H1 (cell line): ENCODE measurements at regions not wholly inside any gene's neighbourhood (a gene's known extent, or its start where the extent isn't known, plus 50 kb on each side); places are given as distances from the start of the nearest gene placed in this dataset.

Experiments used
- CTCF ChIA-PET: fragments of 300-600 bp; sonication (Branson Sonifier 250); formaldehyde crosslinking; loops from one replicate; lab custom pipeline; 2021; ENCODE audit not compliant: partially characterized antibody; lab: Charles Lee
- POLR2A ChIA-PET: fragments of 300-600 bp; sonication (Branson Sonifier 250); formaldehyde crosslinking; loops from one replicate; lab custom pipeline; 2021; ENCODE audit warnings: inconsistent platforms; ENCODE audit not compliant: partially characterized antibody; lab: Charles Lee
- DNase-seq, 2 experiments: peaks; one replicate each; pipeline versions ENCODE4 v3.0.0 to v3.0.0-alpha.2; 2010 to 2022; ENCODE audit warnings: low spot score in 2 of 2, low read depth in 1 of 2, mixed read lengths in 1 of 2
- FAIRE-seq: peaks from 2 replicates; lab custom pipeline; 2011; peaks lifted over from hg19 to GRCh38; lab: Jason Lieb, UNC
- H2AFZ ChIP-seq: 2 replicates; pipeline ENCODE4 v1.8.1; 2012; ENCODE audit warnings: low read length, inconsistent platforms
- H2AK5ac ChIP-seq: 2 replicates; pipeline ENCODE4 v1.6.1; 2013; ENCODE audit warnings: low read depth, low read length
- H2BK120ac ChIP-seq: replicated peaks from 2 replicates; pipeline ENCODE3; 2013; ENCODE audit warnings: low read depth, low read length, inconsistent platforms
- H2BK12ac ChIP-seq: 2 replicates; pipeline ENCODE4 v1.6.1; 2013; ENCODE audit warnings: low read depth, low read length
- H2BK15ac ChIP-seq: 2 replicates; pipeline ENCODE4 v1.6.1; 2013; ENCODE audit warnings: low read length
- H2BK20ac ChIP-seq: 2 replicates; pipeline ENCODE4 v1.6.1; 2013; ENCODE audit warnings: low read length
- H2BK5ac ChIP-seq: 2 replicates; pipeline ENCODE4 v1.6.1; 2013; ENCODE audit warnings: low read depth, low read length
- H3K14ac ChIP-seq: 2 replicates; pipeline ENCODE4 v1.6.1; 2013; ENCODE audit warnings: inconsistent platforms; ENCODE audit not compliant: insufficient read length
- H3K18ac ChIP-seq: 2 replicates; pipeline ENCODE4 v1.6.1; 2013; ENCODE audit warnings: low read length; ENCODE audit errors: extremely low read depth
- H3K23ac ChIP-seq: 2 replicates; pipeline ENCODE4 v1.6.1; 2013; ENCODE audit warnings: inconsistent platforms; ENCODE audit not compliant: insufficient read length
- H3K23me2 ChIP-seq: 2 replicates; pipeline ENCODE4 v1.6.1; 2013; ENCODE audit warnings: low read depth, low read length
- H3K27ac ChIP-seq: 2 replicates; pipeline ENCODE4 v1.6.1; 2011; ENCODE audit warnings: low read depth, low read length, inconsistent platforms
- H3K27me3 ChIP-seq, 4 experiments: replicated peaks in 1 of 4; 1 replicate in 1 of 4; 2 replicates in 3 of 4; pipeline versions ENCODE4 v1.6.1 to v1.8.1; 2011 to 2013; ENCODE audit warnings: low read length in 3 of 4, mild to moderate bottlenecking in 3 of 4, inconsistent platforms in 2 of 4, mixed read lengths in 2 of 4, moderate library complexity in 1 of 4; ENCODE audit not compliant: control insufficient read depth in 3 of 4, insufficient read depth in 3 of 4; ENCODE audit errors: extremely low read depth in 1 of 4
- H3K36me3 ChIP-seq, 4 experiments: 2 replicates each; pipeline versions ENCODE4 v1.6.1 to v1.8.1; 2011 to 2013; ENCODE audit warnings: mild to moderate bottlenecking in 4 of 4, low read length in 3 of 4, moderate library complexity in 2 of 4, control low read depth in 1 of 4, inconsistent platforms in 1 of 4; ENCODE audit not compliant: insufficient read depth in 4 of 4, control insufficient read depth in 2 of 4
- H3K4ac ChIP-seq: replicated peaks from 2 replicates; pipeline ENCODE3; 2013; ENCODE audit warnings: low read length, low read depth, mixed read lengths, inconsistent platforms; ENCODE audit not compliant: insufficient read length
- H3K4me1 ChIP-seq, 4 experiments: replicated peaks in 1 of 4; 1 replicate in 1 of 4; 2 replicates in 3 of 4; pipeline versions ENCODE4 v1.6.1 to v1.8.1; 2011 to 2013; ENCODE audit warnings: low read length in 3 of 4, inconsistent platforms in 2 of 4, mixed read lengths in 1 of 4; ENCODE audit not compliant: insufficient read depth in 4 of 4, control insufficient read depth in 3 of 4
- H3K4me2 ChIP-seq, 2 experiments: 2 replicates each; pipeline versions ENCODE4 v1.6.1 to v1.8.1; 2011 to 2013; ENCODE audit warnings: low read depth in 2 of 2, low read length in 2 of 2, control low read depth in 1 of 2, inconsistent platforms in 1 of 2, mild to moderate bottlenecking in 1 of 2; ENCODE audit not compliant: insufficient read depth in 1 of 2
- H3K4me3 ChIP-seq, 4 experiments: fragments of 200-600, 300-600 bp in 1 of 4; sonication (generic), shearing (Covaris generic), sonication (Bioruptor Twin) in 1 of 4; 2 replicates each; pipeline versions ENCODE4 v1.5.1 to v1.8.1; 2011 to 2016; ENCODE audit warnings: low read length in 4 of 4, low read depth in 3 of 4, control low read depth in 2 of 4, inconsistent platforms in 2 of 4, mild to moderate bottlenecking in 2 of 4, mixed read lengths in 1 of 4, moderate library complexity in 1 of 4; ENCODE audit not compliant: insufficient read depth in 2 of 4; ENCODE audit errors: extremely low read depth in 1 of 4
- H3K56ac ChIP-seq: replicated peaks from 2 replicates; pipeline ENCODE3; 2013; ENCODE audit warnings: low read depth, mild to moderate bottlenecking, mixed read lengths, low read length, inconsistent platforms; ENCODE audit not compliant: insufficient read length
- H3K79me1 ChIP-seq: 2 replicates; pipeline ENCODE4 v1.6.1; 2013; ENCODE audit warnings: low read depth, low read length, control low read depth
- H3K79me2 ChIP-seq, 2 experiments: 2 replicates each; pipeline versions ENCODE4 v1.6.1 to v1.8.1; 2012 to 2013; ENCODE audit warnings: low read length in 2 of 2, mild to moderate bottlenecking in 2 of 2, inconsistent platforms in 1 of 2; ENCODE audit not compliant: insufficient read depth in 2 of 2, control insufficient read depth in 1 of 2
- H3K9ac ChIP-seq, 4 experiments: replicated peaks in 1 of 4; 1 replicate in 1 of 4; 2 replicates in 3 of 4; pipeline versions ENCODE4 v1.6.1 to v1.8.1; 2011 to 2013; ENCODE audit warnings: low read depth in 3 of 4, low read length in 3 of 4, control low read depth in 2 of 4, mild to moderate bottlenecking in 2 of 4, moderate library complexity in 2 of 4, inconsistent platforms in 1 of 4; ENCODE audit errors: extremely low read depth in 1 of 4
- H3K9me3 ChIP-seq, 2 experiments: 2 replicates each; pipeline versions ENCODE4 v1.6.1 to v1.8.1; 2012 to 2013; ENCODE audit warnings: mild to moderate bottlenecking in 2 of 2, moderate library complexity in 2 of 2, control low read depth in 1 of 2, inconsistent platforms in 1 of 2, low read depth in 1 of 2, low read length in 1 of 2, mixed read lengths in 1 of 2; ENCODE audit not compliant: insufficient read depth in 2 of 2
- H4K20me1 ChIP-seq, 2 experiments: replicated peaks in 1 of 2; 2 replicates each; pipeline versions ENCODE3 to v1.8.1; 2011 to 2013; ENCODE audit warnings: inconsistent platforms in 2 of 2, low read length in 2 of 2, mild to moderate bottlenecking in 1 of 2; ENCODE audit not compliant: insufficient read depth in 2 of 2, control insufficient read depth in 1 of 2
- H4K5ac ChIP-seq: 2 replicates; pipeline ENCODE4 v1.6.1; 2013; ENCODE audit warnings: low read length, low read depth, mixed read lengths, inconsistent platforms; ENCODE audit not compliant: insufficient read length
- H4K8ac ChIP-seq: 2 replicates; pipeline ENCODE4 v1.8.0; 2013; ENCODE audit warnings: mild to moderate bottlenecking, moderate library complexity, low read length, inconsistent platforms; ENCODE audit not compliant: insufficient read depth; ENCODE audit errors: extremely low read depth
- H4K91ac ChIP-seq: replicated peaks from 2 replicates; pipeline ENCODE3; 2013; ENCODE audit warnings: low read length, mixed read lengths, inconsistent platforms; ENCODE audit not compliant: insufficient read length
- BCL11A ChIP-seq, 2 experiments: IDR thresholded peaks; one replicate each; pipeline ENCODE4 v1.6.1; 2011; ENCODE audit warnings: low read depth in 2 of 2, low read length in 2 of 2, mild to moderate bottlenecking in 2 of 2
- GABPA ChIP-seq: IDR thresholded peaks from 2 replicates; pipeline ENCODE4 v1.6.1; 2011; ENCODE audit warnings: mild to moderate bottlenecking, low read length, moderate library complexity, borderline replicate concordance; ENCODE audit not compliant: insufficient read depth
- RNF2 ChIP-seq: fragments of 200-900, 300-1000 bp; sonication (generic); IDR thresholded peaks from 2 replicates; pipeline ENCODE4 v1.7.1; 2016; ENCODE audit warnings: borderline replicate concordance, low read depth, mild to moderate bottlenecking, antibody characterized with exemption, low read length; ENCODE audit not compliant: poor library complexity, severe bottlenecking; ENCODE audit errors: missing control alignments
- WGBS, 2 experiments: shearing (Covaris generic) in 1 of 2; methylation state at CpG; one replicate each; pipeline versions ENCODE4 v1.1.6 to v1.1.7; 2013 to 2015; ENCODE audit warnings: low lambda C conversion rate in 2 of 2, mixed read lengths in 2 of 2, inconsistent platforms in 1 of 2, low coverage in 1 of 2, missing lambda C conversion rate in 1 of 2; ENCODE audit not compliant: insufficient replicate concordance in 2 of 2, insufficient coverage in 1 of 2, insufficient read length in 1 of 2; ENCODE audit errors: extremely low coverage in 1 of 2, missing lambda C conversion rate in 1 of 2; 5-methylcytosine and 5-hydroxymethylcytosine counted together

- Histone ChIP-seq H3K79me2 (no peaks in the 10 kb centered on the region), H2BK5ac (no peak overlapping the region), H3K56ac (no peak overlapping the region), H3K18ac (no peak overlapping the region), H2BK12ac (no peak overlapping the region), H3K27ac (no peak overlapping the region), H2BK20ac (no peak overlapping the region), H4K8ac (no peak overlapping the region), H3K4ac (no peak overlapping the region), H3K4me1 (no peaks in the 10 kb centered on the region), H2AFZ (no peak overlapping the region), H2AK5ac (no peak overlapping the region), H3K4me2 (no peak overlapping the region), H3K36me3 (no peaks in the 10 kb centered on the region), H3K23me2 (peaks cover 1% of the 10 kb centered on the region; the same call in 1 of the 2 replicates), H3K9ac (no peak overlapping the region), H2BK120ac (no peak overlapping the region), H3K23ac (no peak overlapping the region), H2BK15ac (no peak overlapping the region), H3K79me1 (no peaks in the 10 kb centered on the region), H3K9me3 (no peaks in the 10 kb centered on the region), H3K14ac (no peak overlapping the region), H4K5ac (no peak overlapping the region), H3K4me3 (no peak overlapping the region), H4K20me1 (no peaks in the 10 kb centered on the region), H3K27me3 (no peaks in the 10 kb centered on the region), H4K91ac (no peak overlapping the region)
- DNase-seq (no peak), FAIRE-seq (no peak)
- 96% methylated on average over 1 of the region's 1 CpG; no CpG with 5 or more reads in 1 of the 2 experiments for WGBS, 2 experiments
- POLR2A ChIA-PET, result no interaction called here
- CTCF ChIA-PET, result no interaction called here
- TF ChIP-seq RNF2 (no peak), GABPA (no peak), BCL11A (IDR thresholded peaks at IDR 0.05; ENCODE audit: low read depth in 2 of 2, low read length in 2 of 2) (no peak)
These were observed 129.7 kb upstream of the SMAD1 start for GRCh38 chr4:145351922-145352321.
